ENCODE measurements at regions not wholly inside any gene's neighbourhood (a gene's known extent, or its start where the extent isn't known, plus 50 kb on each side); places are given as distances from the start of the nearest gene placed in this dataset.

- ATAC-seq = no peak
Observed at GRCh38 chr9:18194316-18194715, 279.6 kb upstream of the ADAMTSL1 start.

DNA sequence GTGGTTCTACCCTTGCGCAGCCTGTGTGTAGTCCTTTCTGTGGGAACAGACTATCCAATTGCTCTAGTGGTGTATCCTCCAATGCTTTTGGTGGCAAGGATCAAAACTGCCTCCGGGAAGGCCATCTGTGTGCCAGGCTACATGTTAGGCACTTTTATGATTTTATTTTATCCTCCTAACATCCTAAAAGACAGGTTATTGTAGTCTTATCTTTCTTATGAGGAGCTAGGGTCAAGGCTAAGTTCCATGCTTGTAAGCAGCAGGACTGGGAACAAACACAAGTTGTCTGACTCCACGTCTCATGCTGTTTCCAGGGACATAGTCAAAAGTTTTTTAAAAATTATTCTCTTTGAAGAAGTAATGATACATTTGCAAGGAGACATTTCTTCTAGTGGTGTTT lies 278.7 kb upstream of the ADAMTSL1 start:
- H3K36me3 ChIP-seq = no peaks in the 10 kb centered on the region
- in situ Hi-C loops (cut with MboI; ENCODE audit: low sequenced_read_pairs in 4 of 4) (no loop called here), intact Hi-C loops (cut with DNase I; ENCODE audit: low total_unique reads) (no loop called here)
- H3K4me3 ChIP-seq = no peak overlapping the region
- H3K9me3 ChIP-seq = no peaks in the 10 kb centered on the region
- no peaks in the 10 kb centered on the region for H3K4me1 ChIP-seq
- H3K27me3 ChIP-seq = no peaks in the 10 kb centered on the region
- no peak overlapping the region for H3K27ac ChIP-seq
- no peak for DNase-seq
- TF ChIP-seq CTCF (IDR thresholded peaks at IDR 0.05 in 4 of 5, conservative IDR thresholded peaks at IDR 0.05 in 1 of 5) (no peak), POLR2A (IDR thresholded peaks at IDR 0.05) (no peak)
- ATAC-seq = no peak

More at GRCh38 chr9:18194316-18194715, 279.6 kb upstream of the ADAMTSL1 start:
- intact Hi-C loops (cut with DNase I; ENCODE audit: low total_unique reads) (no loop called here), in situ Hi-C loops (cut with MboI; ENCODE audit: low sequenced_read_pairs in 4 of 4) (no loop called here)
- no peaks in the 10 kb centered on the region for H3K4me1 ChIP-seq
- no peaks in the 10 kb centered on the region for H3K9me3 ChIP-seq
- TF ChIP-seq CTCF (IDR thresholded peaks at IDR 0.05 in 4 of 5, conservative IDR thresholded peaks at IDR 0.05 in 1 of 5) = no peak
- TF ChIP-seq POLR2A (IDR thresholded peaks at IDR 0.05) = no peak
- no peaks in the 10 kb centered on the region for H3K36me3 ChIP-seq
- no peak overlapping the region for H3K4me3 ChIP-seq
- DNase-seq = no peak
- H3K27ac ChIP-seq = no peak overlapping the region
- no peaks in the 10 kb centered on the region for H3K27me3 ChIP-seq

DNA sequence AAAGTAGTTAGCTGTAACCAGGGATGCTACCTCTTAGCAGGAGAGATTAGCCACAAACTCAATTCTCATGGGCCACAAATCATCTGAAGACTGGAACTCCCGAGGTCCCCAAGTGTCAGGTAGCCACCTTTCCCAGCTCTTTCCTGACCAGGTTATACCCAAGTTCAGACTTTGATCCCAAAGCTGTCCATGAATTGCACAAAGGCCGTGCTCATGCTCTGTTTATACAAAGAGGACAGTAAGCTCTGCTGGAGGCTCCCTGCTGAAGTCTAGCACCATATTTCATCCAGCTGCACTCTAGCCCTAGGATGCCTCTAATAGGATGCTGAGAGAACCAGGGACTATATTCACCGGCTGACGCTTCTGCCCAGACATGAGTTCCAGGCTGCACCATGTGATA lies 271.0 kb upstream of the ADAMTSL1 start:
- intact Hi-C loops (cut with DNase I; ENCODE audit: low total_unique reads) = no loop called here
- H3K27ac ChIP-seq = no peak overlapping the region
- TF ChIP-seq CTCF (IDR thresholded peaks at IDR 0.05 in 4 of 5, conservative IDR thresholded peaks at IDR 0.05 in 1 of 5) = no peak
- TF ChIP-seq POLR2A (IDR thresholded peaks at IDR 0.05) = no peak
- DNase-seq = no peak
- no peaks in the 10 kb centered on the region for H3K9me3 ChIP-seq
- no peaks in the 10 kb centered on the region for H3K27me3 ChIP-seq
- no peak overlapping the region for H3K4me3 ChIP-seq
- no peak for ATAC-seq
- no peaks in the 10 kb centered on the region for H3K4me1 ChIP-seq
- in situ Hi-C loops (cut with MboI; ENCODE audit: low sequenced_read_pairs in 4 of 4) = loop anchor here in 3 of 4 donors (25.0 kb wide), 2 partner anchors 391 to 666 kb away; no protein-coding TSS in a partner anchor
- H3K36me3 ChIP-seq = no peaks in the 10 kb centered on the region

GRCh38 chr9:18207735-18208134 lies 266.2 kb upstream of the ADAMTSL1 start:
- Histone ChIP-seq H3K4me3 (no peak overlapping the region), H3K27me3 (no peaks in the 10 kb centered on the region), H3K4me1 (no peaks in the 10 kb centered on the region), H3K27ac (no peak overlapping the region), H3K9me3 (no peaks in the 10 kb centered on the region), H3K36me3 (no peaks in the 10 kb centered on the region)
- ATAC-seq (no peak), DNase-seq (no peak)
- no peak for TF ChIP-seq CTCF (IDR thresholded peaks at IDR 0.05 in 4 of 5, conservative IDR thresholded peaks at IDR 0.05 in 1 of 5)
- TF ChIP-seq POLR2A (IDR thresholded peaks at IDR 0.05) = no peak
- intact Hi-C loops (cut with DNase I; ENCODE audit: low total_unique reads) (no loop called here), in situ Hi-C loops (cut with MboI; ENCODE audit: low sequenced_read_pairs in 4 of 4) (loop anchor here in 3 of 4 donors (5.0 to 25.0 kb wide), 3 partner anchors 395 to 670 kb away; no protein-coding TSS in a partner anchor)
